ENCODE measurements at regions not wholly inside any gene's neighbourhood (a gene's known extent, or its start where the extent isn't known, plus 50 kb on each side); places are given as distances from the start of the nearest gene placed in this dataset.

DNA sequence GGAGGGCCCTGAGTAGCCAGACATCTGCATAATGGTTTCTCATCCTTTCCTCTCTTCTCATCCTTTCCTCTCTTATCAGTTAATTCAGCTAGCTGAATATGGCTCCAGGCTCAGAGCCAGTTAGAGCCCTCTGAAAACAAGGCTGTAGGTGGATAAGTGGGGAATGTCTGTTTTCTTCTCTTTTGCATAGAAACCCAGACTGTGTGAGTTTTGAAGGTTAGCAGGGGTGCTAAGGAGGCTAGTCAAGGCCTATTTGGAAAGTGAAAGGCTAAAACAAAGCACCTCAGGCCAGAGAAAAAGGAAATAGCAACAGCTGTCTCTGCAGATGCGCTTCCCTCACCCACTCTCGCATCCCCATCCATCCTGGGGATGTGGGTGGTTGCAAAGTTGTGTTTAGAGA, 420.9 kb downstream of the SHISA9 start:
- no peak for TF ChIP-seq POLR2A (IDR thresholded peaks at IDR 0.05)
- TF ChIP-seq, protein P1, sequence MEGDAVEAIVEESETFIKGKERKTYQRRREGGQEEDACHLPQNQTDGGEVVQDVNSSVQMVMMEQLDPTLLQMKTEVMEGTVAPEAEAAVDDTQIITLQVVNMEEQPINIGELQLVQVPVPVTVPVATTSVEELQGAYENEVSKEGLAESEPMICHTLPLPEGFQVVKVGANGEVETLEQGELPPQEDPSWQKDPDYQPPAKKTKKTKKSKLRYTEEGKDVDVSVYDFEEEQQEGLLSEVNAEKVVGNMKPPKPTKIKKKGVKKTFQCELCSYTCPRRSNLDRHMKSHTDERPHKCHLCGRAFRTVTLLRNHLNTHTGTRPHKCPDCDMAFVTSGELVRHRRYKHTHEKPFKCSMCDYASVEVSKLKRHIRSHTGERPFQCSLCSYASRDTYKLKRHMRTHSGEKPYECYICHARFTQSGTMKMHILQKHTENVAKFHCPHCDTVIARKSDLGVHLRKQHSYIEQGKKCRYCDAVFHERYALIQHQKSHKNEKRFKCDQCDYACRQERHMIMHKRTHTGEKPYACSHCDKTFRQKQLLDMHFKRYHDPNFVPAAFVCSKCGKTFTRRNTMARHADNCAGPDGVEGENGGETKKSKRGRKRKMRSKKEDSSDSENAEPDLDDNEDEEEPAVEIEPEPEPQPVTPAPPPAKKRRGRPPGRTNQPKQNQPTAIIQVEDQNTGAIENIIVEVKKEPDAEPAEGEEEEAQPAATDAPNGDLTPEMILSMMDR (IDR thresholded peaks at IDR 0.05): no peak
